Suppressor macrophage treated with lipopolysaccharide for 4 hours (primary cell): ENCODE measurements at regions not wholly inside any gene's neighbourhood (a gene's known extent, or its start where the extent isn't known, plus 50 kb on each side); places are given as distances from the start of the nearest gene placed in this dataset.

Source experiments
- DNase-seq: peaks from one replicate; pipeline ENCODE4 v3.0.0-alpha.2; 2020

- no peak for DNase-seq
These were observed 328.8 kb upstream of the GRM7 start for GRCh38 chr3:6532101-6532500.

- DNase-seq, result no peak
These were observed 319.9 kb upstream of the GRM7 start for GRCh38 chr3:6540981-6541380.

DNA sequence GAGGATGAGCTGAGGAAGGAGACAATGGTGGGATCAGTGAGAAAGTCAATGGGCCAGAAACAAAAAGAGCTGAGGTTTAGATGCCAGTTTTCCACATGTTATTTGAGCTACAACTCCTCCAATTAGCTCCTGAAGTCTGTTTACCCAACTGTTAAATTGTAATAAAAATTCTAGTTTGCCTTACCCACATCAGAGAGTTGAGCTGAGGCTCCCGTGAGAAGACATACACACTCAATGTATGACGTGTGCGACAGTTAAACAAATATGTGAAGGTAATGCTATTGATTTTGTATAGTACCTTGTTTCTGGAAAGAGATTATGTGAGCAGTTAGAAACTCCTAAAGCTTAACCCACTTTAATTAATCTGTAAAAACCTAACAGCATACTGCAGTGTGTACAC is 318.1 kb upstream of the GRM7 start:
- no peak for DNase-seq

- DNase-seq, result no peak
These were observed 311.6 kb upstream of the GRM7 start for GRCh38 chr3:6549296-6549695.

DNA sequence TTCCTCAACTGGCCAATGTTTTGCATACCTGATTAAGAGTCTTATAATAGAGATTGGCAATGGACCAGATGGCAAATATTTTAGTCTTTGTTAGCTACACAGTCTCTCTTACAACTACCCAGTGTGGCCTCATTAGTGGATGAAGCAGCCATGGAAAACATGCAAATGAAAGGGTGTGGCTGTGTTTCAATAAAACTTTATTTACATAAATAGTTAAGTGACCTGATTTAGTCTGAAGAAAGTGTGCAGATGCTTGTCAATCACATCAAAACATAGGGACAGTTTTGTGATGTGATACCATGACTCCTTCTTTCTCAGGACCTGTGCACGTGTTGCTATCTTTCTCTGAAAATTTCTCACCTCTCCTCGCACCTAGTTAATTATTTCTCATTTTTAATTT is 309.8 kb upstream of the GRM7 start:
- no peak for DNase-seq

GRCh38 chr3:6560259-6560658 is 300.7 kb upstream of the GRM7 start:
- no peak for DNase-seq

DNA sequence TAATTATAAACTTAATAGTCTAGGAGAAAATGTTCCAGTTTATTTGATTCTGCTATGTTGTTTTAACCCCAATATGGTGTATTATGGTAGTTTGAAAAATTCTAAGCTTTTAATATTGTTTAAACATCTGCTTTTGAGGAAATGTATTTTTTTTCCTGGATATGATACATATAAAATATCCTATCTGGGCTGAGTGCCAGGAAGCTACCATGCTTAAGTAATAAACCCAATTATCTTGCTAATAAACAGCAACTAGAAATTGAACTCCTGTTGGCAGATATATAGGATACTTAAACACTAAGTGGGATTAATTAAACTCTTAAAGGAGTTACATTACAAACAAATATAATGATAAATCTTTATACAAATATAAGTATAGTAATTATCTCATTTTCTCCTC is 293.7 kb upstream of the GRM7 start:
- DNase-seq, result no peak

- no peak for DNase-seq
These were observed 291.9 kb upstream of the GRM7 start for GRCh38 chr3:6568999-6569493.

GRCh38 chr3:6571448-6571847 is 289.5 kb upstream of the GRM7 start:
- DNase-seq, result no peak

GRCh38 chr3:6577584-6577983 is 283.3 kb upstream of the GRM7 start:
- DNase-seq, result no peak

DNA sequence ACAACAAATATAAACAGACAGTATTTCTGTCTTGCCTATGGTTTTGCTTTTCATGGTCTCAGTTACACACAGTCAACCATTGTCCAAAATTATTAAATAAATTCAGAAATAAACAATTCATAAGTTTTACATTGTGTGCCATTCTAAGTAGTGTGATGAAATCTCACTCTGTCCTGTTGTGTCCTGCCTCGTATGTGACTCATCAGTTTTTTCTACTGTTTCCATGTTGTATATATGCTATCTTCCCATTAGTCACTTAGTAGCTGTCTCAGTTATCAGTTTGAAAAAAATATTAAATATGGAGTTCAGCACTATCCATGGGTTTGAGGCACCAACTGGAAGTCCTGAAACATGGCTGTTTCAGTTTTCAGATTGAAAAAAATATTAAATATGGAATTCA is 282.4 kb upstream of the GRM7 start:
- DNase-seq, result no peak

DNA sequence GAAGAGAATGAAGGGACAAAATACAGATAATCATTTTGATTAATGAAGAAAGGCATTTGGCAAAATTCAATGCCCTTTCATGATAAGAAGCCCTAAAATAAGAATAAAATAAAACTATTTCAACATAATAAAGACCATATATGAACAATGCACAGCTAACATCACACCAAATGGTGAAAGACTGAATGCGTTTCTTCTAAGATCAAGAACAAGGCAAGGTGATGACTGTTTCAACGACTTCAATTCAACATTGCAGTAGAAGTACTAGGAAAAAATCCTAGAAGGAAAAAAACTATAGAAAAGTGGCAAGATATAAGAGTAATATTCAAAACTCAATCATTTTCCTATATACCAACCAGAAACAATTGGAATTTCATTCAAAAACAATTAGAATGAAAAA is 280.1 kb upstream of the GRM7 start:
- DNase-seq, result no peak

GRCh38 chr3:6585360-6585759 is 275.6 kb upstream of the GRM7 start:
- no peak for DNase-seq

DNA sequence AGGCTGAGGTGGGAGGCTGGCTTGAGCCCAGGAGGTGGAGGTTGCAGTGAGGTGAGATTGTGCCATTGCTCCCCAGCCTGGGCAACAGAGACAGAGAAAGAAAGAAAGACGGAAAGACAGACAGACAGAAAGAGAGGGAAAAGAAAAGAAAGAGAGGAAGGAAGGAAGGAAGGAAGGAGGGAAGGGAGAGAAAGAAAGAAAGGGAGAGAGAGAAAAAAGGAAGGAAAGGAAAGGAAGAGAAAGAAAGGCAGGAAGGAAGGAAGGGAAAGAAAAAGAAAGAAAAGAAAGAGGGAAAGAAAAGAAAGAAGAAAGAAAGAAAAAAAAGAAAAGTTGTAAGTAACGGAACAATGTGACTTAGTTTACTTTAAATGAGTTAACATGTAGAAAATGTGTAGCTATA is 260.7 kb upstream of the GRM7 start:
- no peak for DNase-seq

GRCh38 chr3:6601374-6601773 is 259.5 kb upstream of the GRM7 start:
- no peak for DNase-seq

DNA sequence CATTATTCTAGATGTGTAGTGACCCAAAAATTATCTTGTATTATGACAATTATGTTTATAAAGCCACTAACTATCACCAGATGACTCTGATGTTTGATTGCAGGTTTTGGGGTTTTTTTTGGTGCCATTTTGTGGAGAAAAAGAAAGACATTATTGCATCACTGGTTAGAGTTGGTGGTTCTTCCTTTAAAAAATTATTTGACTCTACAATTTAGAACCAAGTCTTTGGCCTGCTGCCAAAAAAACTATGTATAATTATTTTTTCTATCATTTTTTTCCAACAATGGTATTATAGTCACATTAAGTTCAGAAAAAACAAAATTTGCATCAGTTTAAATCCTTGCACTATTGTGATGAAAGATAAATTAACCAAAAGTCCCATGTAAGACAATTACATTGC is 258.6 kb upstream of the GRM7 start:
- DNase-seq, result no peak

- DNase-seq, result no peak
These were observed 255.7 kb upstream of the GRM7 start for GRCh38 chr3:6605227-6605626.

DNA sequence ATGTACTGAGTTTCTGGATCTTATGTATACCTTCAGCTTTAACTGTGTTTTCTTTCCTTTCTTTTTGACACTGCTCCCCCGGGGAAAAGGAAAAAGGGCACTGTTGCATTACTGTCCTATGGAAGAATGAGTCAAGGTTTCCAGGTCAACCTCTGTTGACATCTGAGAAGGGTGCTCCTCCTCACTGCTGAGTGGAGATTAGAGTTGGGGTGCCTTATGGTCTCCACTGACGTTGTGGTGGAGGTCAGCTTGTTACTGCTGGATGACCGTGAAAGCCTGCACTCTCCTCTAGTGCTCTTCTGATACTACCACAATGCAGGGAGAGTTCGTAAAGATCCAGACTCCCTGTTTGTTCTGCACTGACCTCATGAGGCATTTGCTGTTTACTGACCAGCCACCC is 252.1 kb upstream of the GRM7 start:
- DNase-seq, result no peak

GRCh38 chr3:6612034-6612616 is 248.8 kb upstream of the GRM7 start:
- DNase-seq, result no peak

DNA sequence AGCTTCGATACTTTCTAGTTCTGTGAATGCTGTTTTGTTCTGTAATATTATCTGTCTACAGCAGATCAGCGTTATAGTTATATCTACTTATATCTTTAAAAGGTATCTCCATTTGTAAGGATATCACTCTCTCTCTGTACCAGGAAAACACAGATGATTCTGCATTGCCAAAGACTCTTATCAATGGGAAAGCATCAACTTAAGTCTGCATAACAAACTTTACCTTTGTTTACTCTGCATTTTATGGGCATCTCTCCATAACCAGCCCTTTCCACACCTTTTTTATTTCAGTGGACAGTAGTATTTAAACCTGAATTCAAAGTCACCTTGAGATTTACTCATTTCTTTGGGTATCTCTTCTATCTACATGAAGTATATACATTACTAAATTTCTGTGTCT is 238.7 kb upstream of the GRM7 start:
- no peak for DNase-seq

- DNase-seq, result no peak
These were observed 238.2 kb upstream of the GRM7 start for GRCh38 chr3:6622712-6623111.

DNA sequence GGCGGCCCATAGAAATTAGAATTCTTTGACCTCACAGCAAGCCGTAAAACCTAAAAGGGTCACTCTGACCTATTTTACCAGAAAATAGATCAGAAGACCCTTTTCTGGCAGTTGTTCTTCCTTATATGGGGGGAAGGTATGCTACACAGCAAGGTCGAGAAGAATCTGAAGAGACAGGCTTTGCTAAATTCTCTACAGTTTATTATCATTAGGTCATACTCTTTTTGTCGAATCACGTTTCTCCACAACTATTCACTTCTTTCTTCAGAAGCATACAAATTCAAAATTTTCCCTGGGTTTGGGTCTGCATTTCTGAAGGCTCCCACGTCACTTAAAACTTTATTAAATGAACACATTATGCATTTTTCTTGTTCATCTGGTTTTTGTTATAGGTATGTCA is 229.5 kb upstream of the GRM7 start:
- DNase-seq, result no peak

- no peak for DNase-seq
These were observed 220.0 kb upstream of the GRM7 start for GRCh38 chr3:6640907-6641306.

DNA sequence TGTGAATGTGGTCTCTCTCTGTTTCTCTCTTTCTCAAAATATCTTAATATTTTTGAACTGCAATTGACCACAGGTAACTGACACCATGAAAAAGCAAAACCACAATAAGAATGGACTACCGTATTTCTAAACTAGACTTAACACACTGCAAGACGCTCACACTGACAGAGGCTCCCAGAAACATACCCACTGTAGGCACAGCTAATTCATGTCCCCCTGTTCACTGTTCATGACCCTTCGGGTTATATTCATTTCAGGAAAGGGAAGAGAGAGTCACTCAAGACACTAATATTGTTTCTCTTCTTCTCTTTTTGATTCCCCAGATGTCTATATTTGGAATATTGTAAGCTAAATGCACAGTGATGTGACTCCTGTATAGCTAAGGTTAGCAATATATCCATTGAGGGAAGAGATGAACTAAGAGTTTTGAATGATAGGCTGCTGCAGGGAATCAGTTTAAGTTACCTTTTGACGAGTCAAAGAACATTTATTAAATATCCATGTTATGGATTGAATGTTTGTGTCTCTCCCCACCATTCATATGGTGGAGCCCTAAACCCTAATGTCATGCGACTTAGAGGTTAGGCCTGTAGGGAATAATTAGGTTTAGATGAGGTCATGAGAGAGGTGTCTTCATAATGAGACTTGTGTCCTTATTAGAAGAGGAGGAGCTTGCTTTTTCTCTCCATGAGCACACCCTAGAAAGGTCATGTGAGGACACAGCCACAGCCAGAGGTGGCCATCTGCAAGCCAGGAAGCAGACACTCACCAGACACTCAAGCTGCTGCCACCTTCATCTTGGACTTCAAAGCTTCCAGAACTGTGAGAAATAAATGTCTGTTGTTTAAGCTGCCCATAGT is 216.6 kb upstream of the GRM7 start:
- no peak for DNase-seq

- DNase-seq, result no peak
These were observed 206.2 kb upstream of the GRM7 start for GRCh38 chr3:6654670-6655069.
